HG03060 (cell line): ENCODE measurements at regions not wholly inside any gene's neighbourhood (a gene's known extent, or its start where the extent isn't known, plus 50 kb on each side); places are given as distances from the start of the nearest gene placed in this dataset.

Experiments
- ATAC-seq: cut with Tn5 transposase; IDR thresholded peaks from one replicate; pipeline ENCODE4 v1.9.1; 2021; ENCODE audit warnings: low read depth, moderate number of reproducible peaks; ENCODE audit not compliant: unreplicated experiment

- no peak for ATAC-seq
These were observed 109.1 kb upstream of the ZNF438 start for GRCh38 chr10:31140716-31141115.

- ATAC-seq = no peak
These were observed 110.4 kb upstream of the ZNF438 start for GRCh38 chr10:31142026-31142425.

- no peak for ATAC-seq
These were observed 111.8 kb upstream of the ZNF438 start for GRCh38 chr10:31143331-31143935.

- no peak for ATAC-seq
These were observed 114.3 kb upstream of the ZNF438 start for GRCh38 chr10:31145986-31146385.

- ATAC-seq = no peak
These were observed 115.0 kb upstream of the ZNF438 start for GRCh38 chr10:31146491-31147209.

- ATAC-seq = no peak
These were observed 115.5 kb upstream of the ZNF438 start for GRCh38 chr10:31147210-31147608.

- no peak for ATAC-seq
These were observed 117.3 kb upstream of the ZNF438 start for GRCh38 chr10:31148951-31149350.

GRCh38 chr10:31149835-31150512 lies 118.3 kb upstream of the ZNF438 start:
- no peak for ATAC-seq

- no peak for ATAC-seq
These were observed 119.6 kb upstream of the ZNF438 start for GRCh38 chr10:31151301-31151700.

- no peak for ATAC-seq
These were observed 120.9 kb upstream of the ZNF438 start for GRCh38 chr10:31152421-31153135.

GRCh38 chr10:31153161-31153560 lies 121.5 kb upstream of the ZNF438 start:
- ATAC-seq = no peak

GRCh38 chr10:31153692-31154091 lies 122.0 kb upstream of the ZNF438 start:
- no peak for ATAC-seq

GRCh38 chr10:31154996-31155395 lies 123.3 kb upstream of the ZNF438 start:
- no peak for ATAC-seq

GRCh38 chr10:31157123-31158010 lies 125.7 kb upstream of the ZNF438 start:
- ATAC-seq = no peak

- ATAC-seq = no peak
These were observed 126.5 kb upstream of the ZNF438 start for GRCh38 chr10:31158011-31158658.

- ATAC-seq = no peak
These were observed 134.9 kb upstream of the ZNF438 start for GRCh38 chr10:31166606-31167005.

GRCh38 chr10:31170636-31171035 lies 139.0 kb upstream of the ZNF438 start:
- no peak for ATAC-seq

GRCh38 chr10:31171402-31172083 lies 139.9 kb upstream of the ZNF438 start:
- ATAC-seq = no peak

GRCh38 chr10:31172925-31173324 lies 141.3 kb upstream of the ZNF438 start:
- ATAC-seq = no peak
